HEK293T (cell line): ENCODE measurements at regions not wholly inside any gene's neighbourhood (a gene's known extent, or its start where the extent isn't known, plus 50 kb on each side); places are given as distances from the start of the nearest gene placed in this dataset.

Experiments used
- CTCF ChIA-PET: fragments of 350-600 bp; formaldehyde crosslinking; extraction: SDS; loops from one replicate; lab custom pipeline; 2021; ENCODE audit warnings: antibody characterized with exemption, inconsistent platforms; lab: Yijun Ruan, JAX
- POLR2A ChIA-PET: fragments of 350-600 bp; formaldehyde crosslinking; extraction: SDS; loops from one replicate; lab custom pipeline; 2020; ENCODE audit warnings: antibody characterized with exemption, inconsistent platforms; lab: Yijun Ruan, JAX
- DNase-seq: peaks from one replicate; pipeline ENCODE4 v3.0.0; 2012; ENCODE audit warnings: mixed read lengths; ENCODE audit errors: extremely low spot score
- ARNT ChIP-seq: fragments of 450-650 bp; IDR thresholded peaks from 2 replicates; pipeline ENCODE4 v1.6.1; 2017; ENCODE audit warnings: mild to moderate bottlenecking
- BHLHE40 ChIP-seq: fragments of 450-650 bp; IDR thresholded peaks from 2 replicates; pipeline ENCODE4 v1.6.1; 2016; ENCODE audit warnings: mild to moderate bottlenecking, moderate library complexity, borderline replicate concordance
- CTBP1 ChIP-seq: fragments of 450-650 bp; IDR thresholded peaks from 2 replicates; pipeline ENCODE4 v1.6.1; 2016; ENCODE audit warnings: borderline replicate concordance
- ELF4 ChIP-seq: fragments of 450-650 bp; IDR thresholded peaks from 2 replicates; pipeline ENCODE4 v1.6.1; 2017; ENCODE audit warnings: antibody characterized with exemption
- FOXA1 ChIP-seq: fragments of 450-650 bp; IDR thresholded peaks from 2 replicates; pipeline ENCODE4 v1.6.1; 2016; ENCODE audit warnings: mild to moderate bottlenecking
- FOXK2 ChIP-seq: fragments of 450-650 bp; IDR thresholded peaks from 2 replicates; pipeline ENCODE4 v1.6.1; 2016; ENCODE audit warnings: mild to moderate bottlenecking
- FOXM1 ChIP-seq: fragments of 450-650 bp; IDR thresholded peaks from 2 replicates; pipeline ENCODE4 v1.6.1; 2017; ENCODE audit warnings: mild to moderate bottlenecking, borderline replicate concordance
- HDGF ChIP-seq: fragments of 450-650 bp; IDR thresholded peaks from 2 replicates; pipeline ENCODE4 v1.6.1; 2017; ENCODE audit warnings: antibody characterized with exemption, borderline replicate concordance
- L3MBTL2 ChIP-seq: fragments of 450-650 bp; conservative IDR thresholded peaks from 2 replicates; pipeline ENCODE4 v1.6.1; 2016; ENCODE audit warnings: mild to moderate bottlenecking
- LEF1 ChIP-seq: fragments of 450-650 bp; IDR thresholded peaks from 2 replicates; pipeline ENCODE4 v1.6.1; 2017; ENCODE audit warnings: mild to moderate bottlenecking, borderline replicate concordance
- NFRKB ChIP-seq: fragments of 450-650 bp; IDR thresholded peaks from 2 replicates; pipeline ENCODE4 v1.6.1; 2016; ENCODE audit warnings: mild to moderate bottlenecking, moderate library complexity
- SP1 ChIP-seq: fragments of 450-650 bp; IDR thresholded peaks from 2 replicates; pipeline ENCODE4 v1.6.1; 2017
- SUZ12 ChIP-seq: fragments of 450-650 bp; IDR thresholded peaks from 2 replicates; pipeline ENCODE4 v1.6.1; 2016; ENCODE audit warnings: mild to moderate bottlenecking
- TARDBP ChIP-seq: fragments of 450-650 bp; IDR thresholded peaks from 2 replicates; pipeline ENCODE4 v1.6.1; 2016
- ZNF384 ChIP-seq: fragments of 450-650 bp; IDR thresholded peaks from 2 replicates; pipeline ENCODE4 v1.6.1; 2016
- TF ChIP-seq, protein P1 (sequence below): fragments of 450-650 bp; IDR thresholded peaks from 2 replicates; pipeline ENCODE4 v1.6.1; 2016

DNA sequence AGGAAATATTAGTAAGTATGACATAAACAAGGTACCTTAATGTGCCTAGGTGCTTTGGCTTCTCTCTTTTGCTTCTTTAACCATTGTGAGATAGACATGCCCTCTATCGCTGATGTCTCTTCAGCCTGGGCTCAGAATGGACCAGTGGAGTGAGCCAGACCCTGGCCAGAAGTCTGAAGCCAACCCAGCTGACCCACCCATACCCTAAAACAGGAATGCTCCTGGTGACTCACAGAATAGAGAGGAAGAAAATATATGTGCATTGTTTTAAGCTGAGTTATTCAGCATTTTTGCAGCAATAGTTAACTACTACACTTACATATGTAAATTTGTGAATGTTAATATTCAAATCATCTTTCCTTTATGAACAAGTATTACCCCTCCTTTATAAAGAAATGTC, 167.5 kb upstream of the PCDH10 start:
- no peak for DNase-seq
- CTCF ChIA-PET, result no interaction called here
- TF ChIP-seq HDGF (no peak), TARDBP (no peak)
- TF ChIP-seq, protein P1, sequence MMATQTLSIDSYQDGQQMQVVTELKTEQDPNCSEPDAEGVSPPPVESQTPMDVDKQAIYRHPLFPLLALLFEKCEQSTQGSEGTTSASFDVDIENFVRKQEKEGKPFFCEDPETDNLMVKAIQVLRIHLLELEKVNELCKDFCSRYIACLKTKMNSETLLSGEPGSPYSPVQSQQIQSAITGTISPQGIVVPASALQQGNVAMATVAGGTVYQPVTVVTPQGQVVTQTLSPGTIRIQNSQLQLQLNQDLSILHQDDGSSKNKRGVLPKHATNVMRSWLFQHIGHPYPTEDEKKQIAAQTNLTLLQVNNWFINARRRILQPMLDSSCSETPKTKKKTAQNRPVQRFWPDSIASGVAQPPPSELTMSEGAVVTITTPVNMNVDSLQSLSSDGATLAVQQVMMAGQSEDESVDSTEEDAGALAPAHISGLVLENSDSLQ, result no peak
- POLR2A ChIA-PET, result interaction anchor here (0.6 kb wide), 1 partner anchor 170 kb away, joined by 3 read pairs; no protein-coding TSS in a partner anchor

DNA sequence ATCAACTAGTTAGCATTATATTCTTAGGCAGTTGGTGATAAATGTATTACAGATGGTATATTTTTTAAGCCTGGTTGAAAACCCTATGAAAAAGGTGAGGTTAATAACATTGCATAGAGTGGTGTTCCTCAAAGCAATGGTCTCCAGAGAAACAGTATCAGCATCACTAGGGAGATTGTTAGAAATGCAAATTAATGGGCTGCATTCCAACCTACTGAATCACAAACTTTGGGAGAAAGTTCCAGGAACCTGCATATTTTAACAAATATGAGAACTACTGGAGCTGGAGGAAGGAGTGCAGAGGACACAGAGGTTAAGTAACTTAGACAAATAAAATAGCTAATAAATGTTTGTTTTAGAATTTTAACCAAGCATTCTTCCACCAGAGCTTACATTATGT, 166.9 kb upstream of the PCDH10 start:
- no peak for DNase-seq
- TF ChIP-seq HDGF, result no peak
- no peak for TF ChIP-seq ARNT
- no peak for TF ChIP-seq ZNF384
- ChIA-PET POLR2A (interaction anchor here (0.6 kb wide), 1 partner anchor 170 kb away, joined by 3 read pairs; no protein-coding TSS in a partner anchor), CTCF (no interaction called here)

DNA sequence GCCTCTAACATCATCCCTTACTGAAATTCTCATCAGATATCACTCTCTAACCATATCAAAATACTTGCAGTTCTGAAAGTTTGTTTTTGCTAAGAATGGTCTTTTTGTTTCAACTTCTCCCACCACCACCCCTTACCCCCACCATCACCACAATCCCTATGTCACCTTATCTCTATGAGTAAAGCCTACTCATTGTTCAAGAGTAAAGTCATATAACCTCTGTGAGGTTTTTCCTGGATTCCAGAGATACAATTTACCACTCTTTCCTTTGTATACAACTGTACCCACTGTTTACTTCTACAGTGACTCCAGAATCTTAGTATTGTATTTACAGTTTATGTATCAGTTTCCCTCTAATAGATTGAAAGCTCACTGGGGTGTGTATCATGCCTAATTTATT, 158.0 kb upstream of the PCDH10 start:
- ChIA-PET POLR2A (interaction anchor here (0.6 kb wide), 1 partner anchor 49 kb away, joined by 3 read pairs; no protein-coding TSS in a partner anchor), CTCF (no interaction called here)
- TF ChIP-seq FOXK2 (no peak), SUZ12 (no peak), ARNT (no peak), HDGF (no peak), L3MBTL2 (no peak)
- TF ChIP-seq, protein P1, result no peak
- no peak for DNase-seq

DNA sequence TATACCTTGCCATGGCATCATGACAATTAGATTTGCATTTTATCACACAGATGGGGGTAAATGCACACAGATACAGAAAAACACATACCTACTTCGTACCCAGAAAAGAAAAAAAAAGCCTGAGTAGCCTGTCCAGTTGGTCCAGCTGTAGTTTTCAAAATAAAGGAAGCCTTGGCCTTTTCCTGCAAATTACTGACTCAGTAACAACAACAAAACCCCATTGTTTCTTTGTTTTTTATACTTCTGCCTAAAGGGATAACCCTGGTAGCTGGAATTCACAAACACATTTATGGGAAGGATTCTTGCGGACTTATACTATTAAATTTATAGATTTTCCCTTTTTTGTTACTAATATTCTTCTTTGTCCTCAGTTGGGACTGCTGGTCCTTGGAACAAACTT, 156.4 kb upstream of the PCDH10 start:
- no peak for DNase-seq
- CTCF ChIA-PET, result no interaction called here
- TF ChIP-seq SUZ12 (no peak), NFRKB (no peak), FOXK2 (no peak), FOXA1 (no peak), ZNF384 (no peak), ARNT (no peak), BHLHE40 (no peak), L3MBTL2 (no peak), CTBP1 (no peak), ELF4 (no peak), FOXM1 (no peak), HDGF (no peak)
- TF ChIP-seq, protein P1, result no peak
- POLR2A ChIA-PET, result no interaction called here

DNA sequence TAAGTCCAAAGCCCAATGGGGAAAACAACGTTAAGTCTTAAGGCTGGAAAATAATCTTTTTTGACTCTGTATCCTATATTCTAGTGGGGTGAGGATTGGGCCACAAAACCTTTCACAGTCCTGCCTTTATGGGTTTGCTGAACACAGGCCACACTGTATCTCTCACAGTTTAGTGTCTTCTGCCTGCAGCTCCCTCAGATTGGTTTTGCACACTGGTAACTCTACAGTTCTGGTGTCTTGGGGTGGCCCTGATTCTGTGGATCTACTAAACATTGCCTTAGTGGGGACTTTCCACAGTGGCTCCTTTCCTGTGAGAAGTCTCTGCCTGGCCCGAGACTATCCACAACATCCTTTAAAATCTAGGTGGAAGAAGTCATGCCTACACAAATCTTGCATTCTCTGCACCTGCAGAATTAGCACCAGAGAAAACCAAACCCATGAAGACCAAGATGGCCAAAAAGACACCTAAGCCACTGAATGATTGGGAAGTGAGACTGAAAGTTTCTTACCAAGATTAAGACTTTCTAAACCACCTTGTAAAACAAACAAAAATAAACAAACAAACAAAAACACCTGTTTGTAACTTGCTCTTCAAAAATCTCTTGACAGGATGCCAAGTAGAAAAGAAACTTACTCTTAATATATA, 150.4 kb upstream of the PCDH10 start:
- TF ChIP-seq ARNT, result no peak
- TF ChIP-seq NFRKB, result no peak
- no peak for TF ChIP-seq FOXM1
- no peak for TF ChIP-seq FOXA1
- TF ChIP-seq TARDBP, result no peak
- TF ChIP-seq ZNF384, result no peak
- no peak for TF ChIP-seq L3MBTL2
- TF ChIP-seq ELF4, result no peak
- TF ChIP-seq, protein P1, result no peak
- TF ChIP-seq BHLHE40, result no peak
- TF ChIP-seq SP1, result no peak
- no peak for TF ChIP-seq LEF1
- TF ChIP-seq SUZ12, result no peak
- DNase-seq, result no peak
- POLR2A ChIA-PET, result no interaction called here
- CTCF ChIA-PET, result no interaction called here

DNA sequence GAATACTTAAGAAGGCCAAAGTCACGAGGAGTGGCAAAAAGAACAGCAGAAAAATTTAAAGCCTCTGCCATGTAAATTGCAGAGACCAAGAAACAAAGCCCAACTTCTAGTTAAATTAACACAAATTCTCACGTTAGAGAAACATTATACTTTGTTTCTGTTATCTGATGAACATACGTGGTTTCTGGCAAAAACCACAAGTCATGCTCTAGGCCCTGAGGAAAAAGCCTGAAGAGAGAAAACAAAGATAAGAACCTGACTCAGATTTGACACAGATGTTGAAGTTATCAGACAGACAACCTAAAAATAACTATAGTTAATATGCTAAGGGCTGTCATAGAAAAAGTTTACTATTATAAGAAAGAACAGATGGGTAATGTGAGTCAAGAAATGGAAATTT, 149.1 kb upstream of the PCDH10 start:
- TF ChIP-seq BHLHE40 (no peak), HDGF (no peak), NFRKB (no peak), CTBP1 (no peak), FOXA1 (no peak), TARDBP (no peak), FOXM1 (no peak), ZNF384 (no peak), ELF4 (no peak), L3MBTL2 (no peak), LEF1 (no peak), ARNT (no peak), FOXK2 (no peak), SUZ12 (no peak), SP1 (no peak)
- TF ChIP-seq, protein P1, result no peak
- ChIA-PET POLR2A (no interaction called here), CTCF (no interaction called here)

More for the DNA sequence above, 149.1 kb upstream of the PCDH10 start:
- DNase-seq, result no peak
